NT2/D1 (cell line): ENCODE measurements at regions not wholly inside any gene's neighbourhood (a gene's known extent, or its start where the extent isn't known, plus 50 kb on each side); places are given as distances from the start of the nearest gene placed in this dataset.

Experiments
- SUZ12 ChIP-seq: IDR thresholded peaks from 2 replicates; pipeline ENCODE4 v1.6.1; 2011; ENCODE audit not compliant: insufficient read length, insufficient read depth; ENCODE audit errors: extremely low read depth
- YY1 ChIP-seq: IDR thresholded peaks from 2 replicates; pipeline ENCODE4 v1.6.1; 2011; ENCODE audit not compliant: insufficient read length, insufficient read depth

DNA sequence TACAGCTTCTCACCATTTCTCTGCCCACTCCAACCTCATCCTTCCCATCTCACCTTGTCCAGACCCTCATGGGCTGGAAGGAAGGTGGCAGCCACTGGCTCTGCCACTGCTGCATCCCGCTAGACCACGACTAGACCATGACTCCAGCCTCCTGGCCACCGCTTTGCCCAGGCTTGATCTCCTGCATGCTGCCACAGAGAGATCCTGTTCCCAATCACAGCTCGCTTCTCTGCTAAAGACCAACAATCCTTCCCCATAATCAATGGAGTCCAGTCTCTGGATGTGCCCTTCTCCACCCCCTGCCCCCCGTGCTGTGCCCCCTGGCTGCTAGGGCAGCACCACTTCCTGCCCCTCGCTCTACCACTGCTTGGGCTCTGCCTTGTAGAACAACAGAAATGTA is 64.9 kb upstream of the DMRTB1 start:
- no peak for TF ChIP-seq YY1
- TF ChIP-seq SUZ12: no peak
